ENCODE measurements at regions not wholly inside any gene's neighbourhood (a gene's known extent, or its start where the extent isn't known, plus 50 kb on each side); places are given as distances from the start of the nearest gene placed in this dataset.

DNA sequence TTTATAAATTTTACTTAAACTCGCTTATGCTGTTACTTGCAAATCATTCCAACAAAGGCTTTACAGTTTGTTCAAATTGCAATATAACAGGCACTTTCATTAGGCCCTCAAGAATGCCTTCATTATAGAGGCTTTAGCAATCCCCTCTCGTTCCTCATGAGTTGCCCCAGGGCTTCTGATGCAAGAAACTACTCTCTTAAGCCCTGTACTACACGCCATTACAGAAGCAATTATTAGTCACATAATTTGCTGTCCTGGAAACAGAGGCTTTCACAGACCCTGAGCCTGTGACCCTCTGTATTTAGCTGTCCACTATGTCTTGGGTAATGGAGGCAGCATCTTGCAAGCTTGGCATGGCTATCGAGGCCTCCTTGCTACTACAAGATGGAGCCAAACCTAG is 965.9 kb upstream of the DIAPH2 start:
- TF ChIP-seq, protein P1, sequence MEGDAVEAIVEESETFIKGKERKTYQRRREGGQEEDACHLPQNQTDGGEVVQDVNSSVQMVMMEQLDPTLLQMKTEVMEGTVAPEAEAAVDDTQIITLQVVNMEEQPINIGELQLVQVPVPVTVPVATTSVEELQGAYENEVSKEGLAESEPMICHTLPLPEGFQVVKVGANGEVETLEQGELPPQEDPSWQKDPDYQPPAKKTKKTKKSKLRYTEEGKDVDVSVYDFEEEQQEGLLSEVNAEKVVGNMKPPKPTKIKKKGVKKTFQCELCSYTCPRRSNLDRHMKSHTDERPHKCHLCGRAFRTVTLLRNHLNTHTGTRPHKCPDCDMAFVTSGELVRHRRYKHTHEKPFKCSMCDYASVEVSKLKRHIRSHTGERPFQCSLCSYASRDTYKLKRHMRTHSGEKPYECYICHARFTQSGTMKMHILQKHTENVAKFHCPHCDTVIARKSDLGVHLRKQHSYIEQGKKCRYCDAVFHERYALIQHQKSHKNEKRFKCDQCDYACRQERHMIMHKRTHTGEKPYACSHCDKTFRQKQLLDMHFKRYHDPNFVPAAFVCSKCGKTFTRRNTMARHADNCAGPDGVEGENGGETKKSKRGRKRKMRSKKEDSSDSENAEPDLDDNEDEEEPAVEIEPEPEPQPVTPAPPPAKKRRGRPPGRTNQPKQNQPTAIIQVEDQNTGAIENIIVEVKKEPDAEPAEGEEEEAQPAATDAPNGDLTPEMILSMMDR (IDR thresholded peaks at IDR 0.05), result no peak
- TF ChIP-seq POLR2A (IDR thresholded peaks at IDR 0.05), result no peak

All from adrenal gland (tissue), 5 donors.